GM11168 (cell line): ENCODE measurements at regions not wholly inside any gene's neighbourhood (a gene's known extent, or its start where the extent isn't known, plus 50 kb on each side); places are given as distances from the start of the nearest gene placed in this dataset.
"Not testable (repeated sequence)": the region's sequence is repeated elsewhere in the genome, so short reads cannot be mapped to it uniquely, and the experiment has no call there.

ENCODE experiments used
- in situ Hi-C: fragments of 300-500 bp; cut with MboI; formaldehyde crosslinking; loops from one replicate; pipeline ENCODE4 v1.12.0; 2022; ENCODE audit warnings: low sequenced_read_pairs; ENCODE audit not compliant: unreplicated experiment

GRCh38 chr7:56697058-56697457 lies 435.2 kb downstream of the ZNF479 start:
- in situ Hi-C loops: not testable (repeated sequence)

- in situ Hi-C loops: no loop called here
Measured at GRCh38 chr7:56686276-56686859, 445.9 kb downstream of the ZNF479 start.

- in situ Hi-C loops: no loop called here
Measured at GRCh38 chr7:56639173-56639746, 493.0 kb downstream of the ZNF479 start.

- in situ Hi-C loops: no loop called here
Measured at GRCh38 chr7:56609852-56610355, 493.7 kb upstream of the NUPR2 start.

- in situ Hi-C loops: no loop called here
Measured at GRCh38 chr7:56605146-56605545, 488.9 kb upstream of the NUPR2 start.

- in situ Hi-C loops: no loop called here
Measured at GRCh38 chr7:56578612-56579011, 462.4 kb upstream of the NUPR2 start.

- in situ Hi-C loops: no loop called here
Measured at GRCh38 chr7:56570968-56571367, 454.8 kb upstream of the NUPR2 start.

- in situ Hi-C loops: no loop called here
Measured at GRCh38 chr7:56538541-56539429, 422.6 kb upstream of the NUPR2 start.

- in situ Hi-C loops: no loop called here
Measured at GRCh38 chr7:56537952-56538351, 421.7 kb upstream of the NUPR2 start.

- in situ Hi-C loops: no loop called here
Measured at GRCh38 chr7:56537477-56537876, 421.3 kb upstream of the NUPR2 start.

- in situ Hi-C loops: no loop called here
Measured at GRCh38 chr7:56495165-56495564, 378.9 kb upstream of the NUPR2 start.

GRCh38 chr7:56493704-56494450 lies 377.7 kb upstream of the NUPR2 start:
- in situ Hi-C loops: no loop called here

GRCh38 chr7:56493196-56493595 lies 377.0 kb upstream of the NUPR2 start:
- in situ Hi-C loops: no loop called here

GRCh38 chr7:56491636-56492425 lies 375.6 kb upstream of the NUPR2 start:
- in situ Hi-C loops: no loop called here

- in situ Hi-C loops: no loop called here
Measured at GRCh38 chr7:56483861-56484550, 367.8 kb upstream of the NUPR2 start.

- in situ Hi-C loops: no loop called here
Measured at GRCh38 chr7:56483153-56483552, 366.9 kb upstream of the NUPR2 start.

GRCh38 chr7:56479748-56480147 lies 363.5 kb upstream of the NUPR2 start:
- in situ Hi-C loops: no loop called here

- in situ Hi-C loops: no loop called here
Measured at GRCh38 chr7:56479136-56479535, 362.9 kb upstream of the NUPR2 start.

GRCh38 chr7:56474271-56474670 lies 358.1 kb upstream of the NUPR2 start:
- in situ Hi-C loops: no loop called here
